LNCAP (cell line): ENCODE measurements at regions not wholly inside any gene's neighbourhood (a gene's known extent, or its start where the extent isn't known, plus 50 kb on each side); places are given as distances from the start of the nearest gene placed in this dataset.

Experiments used
- TF ChIP-seq, protein P1 (sequence below): fragments of 450-650 bp; IDR thresholded peaks from 2 replicates; pipeline ENCODE4 v1.5.1; 2017; ENCODE audit warnings: mild to moderate bottlenecking

DNA sequence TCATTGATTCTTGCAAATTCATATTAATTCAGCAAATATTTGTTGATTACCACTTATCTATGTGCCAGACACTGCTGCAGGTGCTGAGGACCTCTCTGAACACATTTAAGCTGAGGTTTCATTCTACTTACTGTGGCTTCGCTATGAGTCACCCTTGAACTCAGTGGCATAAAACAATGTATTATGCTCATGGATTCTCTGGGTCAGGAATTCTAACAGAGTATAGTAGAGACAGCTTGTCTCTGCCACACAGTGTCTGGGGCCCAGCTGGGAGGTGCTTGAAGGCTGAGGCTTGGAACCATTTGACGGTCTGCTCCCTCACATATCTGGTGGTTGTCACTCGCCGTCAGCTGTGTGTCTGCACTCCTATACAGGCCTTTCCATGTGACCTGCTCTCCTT is 124.3 kb upstream of the NR3C1 start:
- TF ChIP-seq, protein P1, sequence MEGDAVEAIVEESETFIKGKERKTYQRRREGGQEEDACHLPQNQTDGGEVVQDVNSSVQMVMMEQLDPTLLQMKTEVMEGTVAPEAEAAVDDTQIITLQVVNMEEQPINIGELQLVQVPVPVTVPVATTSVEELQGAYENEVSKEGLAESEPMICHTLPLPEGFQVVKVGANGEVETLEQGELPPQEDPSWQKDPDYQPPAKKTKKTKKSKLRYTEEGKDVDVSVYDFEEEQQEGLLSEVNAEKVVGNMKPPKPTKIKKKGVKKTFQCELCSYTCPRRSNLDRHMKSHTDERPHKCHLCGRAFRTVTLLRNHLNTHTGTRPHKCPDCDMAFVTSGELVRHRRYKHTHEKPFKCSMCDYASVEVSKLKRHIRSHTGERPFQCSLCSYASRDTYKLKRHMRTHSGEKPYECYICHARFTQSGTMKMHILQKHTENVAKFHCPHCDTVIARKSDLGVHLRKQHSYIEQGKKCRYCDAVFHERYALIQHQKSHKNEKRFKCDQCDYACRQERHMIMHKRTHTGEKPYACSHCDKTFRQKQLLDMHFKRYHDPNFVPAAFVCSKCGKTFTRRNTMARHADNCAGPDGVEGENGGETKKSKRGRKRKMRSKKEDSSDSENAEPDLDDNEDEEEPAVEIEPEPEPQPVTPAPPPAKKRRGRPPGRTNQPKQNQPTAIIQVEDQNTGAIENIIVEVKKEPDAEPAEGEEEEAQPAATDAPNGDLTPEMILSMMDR, result no peak

DNA sequence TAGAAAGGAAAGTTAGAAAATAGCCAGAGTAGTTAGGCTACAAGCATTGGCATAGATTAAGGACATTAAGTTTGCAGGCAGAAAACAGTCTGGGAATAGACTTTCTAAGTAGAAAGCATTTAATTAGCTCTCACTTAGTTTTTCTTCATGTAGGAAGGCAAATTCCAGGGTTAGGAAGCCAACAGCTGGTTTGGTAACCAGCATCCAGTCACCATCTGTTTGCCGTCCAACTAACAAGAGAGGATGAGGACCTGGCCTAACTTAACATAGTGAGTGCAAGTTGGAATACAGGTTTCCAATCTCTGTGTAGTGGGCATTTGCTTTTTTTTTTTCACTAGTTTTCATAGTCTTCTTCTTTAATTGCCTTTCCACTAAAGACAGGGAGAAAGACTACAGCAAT is 121.7 kb upstream of the NR3C1 start:
- TF ChIP-seq, protein P1, result no peak

DNA sequence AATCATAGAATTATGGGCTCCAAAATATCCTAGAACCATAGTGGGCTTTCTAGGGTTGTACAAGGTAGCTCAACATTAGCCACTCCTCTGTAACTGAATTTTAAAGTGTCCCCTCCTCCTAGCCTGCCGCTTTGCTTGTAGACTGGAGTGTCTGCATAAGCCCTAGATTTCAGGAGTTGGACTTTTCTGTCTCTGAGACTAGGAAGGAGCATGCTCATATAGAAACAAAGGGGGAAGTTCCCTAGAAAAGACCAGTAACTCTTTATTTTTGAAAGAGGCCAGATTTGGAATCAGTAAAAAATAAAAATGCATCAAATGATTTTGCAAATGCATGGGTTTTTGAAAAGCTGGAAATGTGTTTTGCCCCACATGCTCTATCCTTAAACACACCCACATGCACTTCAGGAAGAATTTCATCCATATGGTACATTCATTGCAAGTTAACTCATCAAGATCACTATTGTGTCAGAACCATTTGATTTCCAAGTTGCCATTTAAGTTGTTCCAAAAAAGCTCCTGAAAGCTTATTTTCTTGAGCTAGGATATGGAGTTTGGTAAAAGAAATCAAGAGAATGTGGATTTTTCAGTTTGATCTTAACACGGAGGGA is 121.0 kb upstream of the NR3C1 start:
- TF ChIP-seq, protein P1, result no peak

DNA sequence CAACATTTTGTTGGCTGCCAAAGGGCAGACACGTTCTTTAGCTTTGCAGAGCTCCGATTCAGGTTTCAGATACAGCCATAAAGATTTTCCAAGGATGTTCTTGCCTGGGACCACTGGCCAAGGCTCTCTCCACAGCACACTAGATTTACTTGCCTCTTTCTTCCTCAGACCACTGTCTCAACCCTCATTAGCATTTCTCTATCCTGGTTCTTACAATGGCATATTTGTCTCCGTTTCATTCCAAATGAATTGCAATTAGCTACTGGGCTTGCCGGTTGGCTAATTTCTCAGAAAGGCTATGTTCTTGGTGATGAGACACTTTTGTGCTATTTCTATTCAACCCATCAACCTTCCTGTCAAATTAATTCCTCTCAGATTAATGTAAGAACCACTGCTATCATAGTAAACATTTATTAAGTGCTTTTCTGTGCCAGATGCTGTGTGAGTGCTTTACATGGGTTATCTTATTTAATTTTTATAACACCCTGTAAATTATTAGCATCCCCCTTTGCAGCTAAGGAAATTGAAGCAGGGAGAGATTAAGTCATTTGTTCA is 118.4 kb upstream of the NR3C1 start:
- TF ChIP-seq, protein P1, result no peak

DNA sequence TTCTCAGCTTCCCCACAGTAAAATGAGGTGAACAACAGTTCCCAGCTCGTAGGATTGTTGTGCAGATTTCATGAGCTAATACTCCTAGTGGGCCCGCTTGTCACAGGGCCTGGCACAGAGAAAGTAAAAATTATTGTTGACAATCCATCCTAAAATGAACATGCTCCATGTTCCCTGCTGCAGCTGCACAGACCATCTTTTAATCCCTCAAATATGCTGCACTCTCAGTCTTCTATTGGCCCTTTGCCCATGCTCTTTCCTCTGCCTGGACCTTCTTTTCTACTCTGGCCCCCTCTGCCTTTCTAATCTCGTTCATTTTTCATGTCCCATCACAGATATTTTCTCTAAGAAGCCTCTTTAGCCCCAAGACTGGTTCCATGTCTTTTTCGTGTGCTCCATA is 117.7 kb upstream of the NR3C1 start:
- TF ChIP-seq, protein P1, result no peak

DNA sequence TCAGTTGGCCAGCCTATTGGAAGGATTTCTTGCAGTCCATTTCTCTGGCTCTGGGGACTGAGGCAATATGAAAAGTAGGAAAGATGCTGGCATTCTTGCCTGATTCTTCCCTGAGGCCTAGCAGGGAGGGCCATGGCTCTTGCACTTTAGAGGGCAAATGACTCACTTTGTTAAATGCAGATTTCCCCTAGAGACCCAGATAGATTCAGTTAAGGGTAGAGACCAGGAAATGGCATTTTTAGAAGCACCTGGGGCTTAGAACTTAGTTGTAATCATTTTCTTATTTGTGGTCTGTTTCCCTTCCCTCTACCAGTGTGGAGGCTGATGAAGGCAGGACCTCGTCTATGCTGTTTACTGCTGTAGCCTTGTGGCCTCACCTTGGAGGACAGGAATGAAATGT is 112.8 kb upstream of the NR3C1 start:
- TF ChIP-seq, protein P1, result no peak

DNA sequence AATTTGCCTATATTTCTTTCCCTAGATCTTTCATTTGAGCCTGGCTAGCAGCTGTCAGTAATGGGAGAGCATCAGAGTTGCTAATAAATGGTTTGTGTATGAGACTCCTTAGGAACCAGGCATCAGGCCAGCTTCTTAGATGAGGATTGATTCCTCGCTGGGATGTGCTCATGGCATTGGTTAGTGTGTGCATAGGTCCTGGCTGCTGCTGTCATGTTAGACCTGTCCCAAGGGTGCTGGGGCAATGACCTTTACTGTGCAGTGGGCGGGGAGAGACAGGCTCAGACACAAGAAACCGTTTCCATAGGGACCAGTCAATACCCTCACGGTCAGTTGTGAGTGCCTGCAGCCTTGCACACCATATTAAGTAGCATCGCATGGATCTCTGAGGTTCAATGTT is 112.3 kb upstream of the NR3C1 start:
- TF ChIP-seq, protein P1, result no peak
